Naive thymus-derived CD4-positive, alpha-beta T cell (primary cell): ENCODE measurements at regions not wholly inside any gene's neighbourhood (a gene's known extent, or its start where the extent isn't known, plus 50 kb on each side); places are given as distances from the start of the nearest gene placed in this dataset.
A peak's percentile ranks its signal among the peaks of the same experiment; 100 is the strongest.

ENCODE experiments used
- ATAC-seq: fragments of 150-1000 bp; cut with Tn5 transposase; 2 replicates; pipeline ENCODE4 v1.10.0; 2021; ENCODE audit warnings: mild to moderate bottlenecking, moderate library complexity
- CTCF ChIA-PET: fragments of 350-600 bp; sonication (Branson Sonifier 250); formaldehyde crosslinking; loops from one replicate; lab custom pipeline; 2021; ENCODE audit warnings: antibody characterized with exemption; lab: Charles Lee
- POLR2A ChIA-PET: fragments of 350-600 bp; sonication (Branson Sonifier 250); formaldehyde crosslinking; loops from one replicate; lab custom pipeline; 2021; ENCODE audit warnings: antibody characterized with exemption, inconsistent platforms; lab: Charles Lee
- DNase-seq, 9 donors: peaks; one replicate each; pipeline versions ENCODE4 v3.0.0 to v3.0.0-alpha.2; 2020 to 2022; ENCODE audit warnings: mixed read lengths in 1 of 9
- H3K27ac ChIP-seq: one replicate; pipeline ENCODE4 v1.7.0; 2013; ENCODE audit warnings: mild to moderate bottlenecking, low read depth, low read length, moderate library complexity
- H3K27me3 ChIP-seq, 2 donors: one replicate each; pipeline ENCODE4 v1.7.0; 2013; ENCODE audit warnings: low read length in 2 of 2, mild to moderate bottlenecking in 2 of 2, moderate library complexity in 2 of 2; ENCODE audit not compliant: control insufficient read depth in 2 of 2, insufficient read depth in 2 of 2
- H3K36me3 ChIP-seq, 3 experiments: 1 replicate in 2 of 3; 2 replicates in 1 of 3; pipeline ENCODE4 v1.7.0; 2013; ENCODE audit warnings: low read length in 3 of 3, mild to moderate bottlenecking in 3 of 3, moderate library complexity in 1 of 3; ENCODE audit not compliant: insufficient read depth in 3 of 3, control insufficient read depth in 2 of 3
- H3K4me1 ChIP-seq, 2 donors: one replicate each; pipeline ENCODE4 v1.7.0; 2013; ENCODE audit warnings: low read length in 2 of 2, mild to moderate bottlenecking in 2 of 2, moderate library complexity in 1 of 2; ENCODE audit not compliant: control insufficient read depth in 2 of 2, insufficient read depth in 2 of 2
- H3K4me3 ChIP-seq: 2 replicates; pipeline ENCODE4 v1.7.0; 2013; ENCODE audit warnings: mild to moderate bottlenecking, low read length
- H3K9me3 ChIP-seq, 3 experiments: 1 replicate in 2 of 3; 2 replicates in 1 of 3; pipeline ENCODE4 v1.7.0; 2013; ENCODE audit warnings: low read length in 3 of 3; ENCODE audit not compliant: control insufficient read depth in 2 of 3
- H3K27ac Mint-ChIP-seq, 9 donors: one replicate each; pipeline ENCODE4 v1.8.0; 2020 to 2022; ENCODE audit warnings: mixed read lengths in 9 of 9, mild to moderate bottlenecking in 8 of 9, moderate library complexity in 5 of 9, inconsistent platforms in 2 of 9
- H3K27me3 Mint-ChIP-seq, 5 donors: one replicate each; pipeline ENCODE4 v1.8.0; 2021 to 2022; ENCODE audit warnings: mixed read lengths in 5 of 5, mild to moderate bottlenecking in 1 of 5
- H3K36me3 Mint-ChIP-seq, 5 donors: one replicate each; pipeline ENCODE4 v1.8.0; 2020 to 2022; ENCODE audit warnings: mixed read lengths in 5 of 5, mild to moderate bottlenecking in 3 of 5, inconsistent platforms in 1 of 5
- H3K4me1 Mint-ChIP-seq, 7 donors: one replicate each; pipeline ENCODE4 v1.8.0; 2020 to 2022; ENCODE audit warnings: mixed read lengths in 7 of 7, mild to moderate bottlenecking in 3 of 7, inconsistent platforms in 1 of 7
- H3K4me3 Mint-ChIP-seq, 10 donors: one replicate each; pipeline ENCODE4 v1.8.0; 2020 to 2022; ENCODE audit warnings: mild to moderate bottlenecking in 10 of 10, mixed read lengths in 10 of 10, moderate library complexity in 6 of 10, inconsistent platforms in 2 of 10
- H3K9me3 Mint-ChIP-seq, 11 donors: one replicate each; pipeline ENCODE4 v1.8.0; 2020 to 2022; ENCODE audit warnings: mixed read lengths in 11 of 11, mild to moderate bottlenecking in 4 of 11, inconsistent platforms in 1 of 11, moderate library complexity in 1 of 11
- intact Hi-C, 2 donors: fragments of 100-400 bp; cut with micrococcal nuclease; formaldehyde crosslinking; loops; one replicate each; pipeline ENCODE4 v1.15.1; 2023

- no peaks in the 10 kb centered on the region for H3K36me3 ChIP-seq
- H3K4me3 Mint-ChIP-seq: peak overlapping the region; percentile 61 to 85 (median 80)
- peak overlapping the region; percentile 28 for H3K27ac ChIP-seq
- H3K27ac Mint-ChIP-seq: peak overlapping the region; percentile 49 to 89 (median 74)
- intact Hi-C loops: loop anchor here in 1 of 2 donors (10.0 kb wide), 3 partner anchors 80 to 670 kb away; no protein-coding TSS in a partner anchor
- H3K27me3 Mint-ChIP-seq: no peaks in the 10 kb centered on the region
- no peaks in the 10 kb centered on the region for H3K27me3 ChIP-seq
- POLR2A ChIA-PET: no interaction called here
- no peaks in the 10 kb centered on the region for H3K9me3 ChIP-seq
- peaks cover 21 to 73% (median 64%) of the 10 kb centered on the region in 7 donors for H3K4me1 Mint-ChIP-seq
- peak overlapping the region; percentile 2 for H3K4me3 ChIP-seq
- peaks cover 0 to 35% (median 0%) of the 10 kb centered on the region in 5 donors for H3K36me3 Mint-ChIP-seq
- H3K4me1 ChIP-seq: peaks cover 9 to 51% of the 10 kb centered on the region in 2 donors
- DNase-seq (peak in 8 of 9 donors; percentile 19 to 70 (median 56)), ATAC-seq (peak; percentile 88)
- peaks cover 0 to 34% (median 0%) of the 10 kb centered on the region in 11 donors for H3K9me3 Mint-ChIP-seq
- CTCF ChIA-PET: interaction anchor here (1.5 kb wide), 1 partner anchor 12 kb away, joined by 3 read pairs; no protein-coding TSS in a partner anchor
Observed at GRCh38 chr5:158435161-158435616, 576.2 kb upstream of the CLINT1 start.

GRCh38 chr5:158434749-158435148 is 575.8 kb upstream of the CLINT1 start:
- Mint-ChIP-seq H3K4me1 (peaks cover 21 to 75% (median 64%) of the 10 kb centered on the region in 7 donors), H3K27ac (peak overlapping the region; percentile 12 to 89 (median 74)), H3K27me3 (no peaks in the 10 kb centered on the region), H3K9me3 (peaks cover 0 to 34% (median 3%) of the 10 kb centered on the region in 11 donors), H3K36me3 (peaks cover 0 to 38% (median 2%) of the 10 kb centered on the region in 5 donors), H3K4me3 (peak overlapping the region; percentile 26 to 85 (median 78))
- DNase-seq (no peak), ATAC-seq (peak; percentile 25)
- H3K9me3 ChIP-seq: no peaks in the 10 kb centered on the region
- no peaks in the 10 kb centered on the region for H3K27me3 ChIP-seq
- H3K4me3 ChIP-seq: peak overlapping the region; percentile 2
- H3K36me3 ChIP-seq: no peaks in the 10 kb centered on the region
- peaks cover 9 to 51% of the 10 kb centered on the region in 2 donors for H3K4me1 ChIP-seq
- ChIA-PET CTCF (interaction anchor here (1.5 kb wide), 1 partner anchor 12 kb away, joined by 3 read pairs; no protein-coding TSS in a partner anchor), POLR2A (no interaction called here)
- H3K27ac ChIP-seq: no peak overlapping the region
- intact Hi-C loops: loop anchor here (5.0 to 10.0 kb wide), 4 partner anchors 80 to 670 kb away; no protein-coding TSS in a partner anchor

GRCh38 chr5:158433634-158434033 is 574.7 kb upstream of the CLINT1 start:
- no peaks in the 10 kb centered on the region for H3K27me3 Mint-ChIP-seq
- intact Hi-C loops: loop anchor here (5.0 to 10.0 kb wide), 4 partner anchors 81 to 671 kb away; no protein-coding TSS in a partner anchor
- H3K4me1 ChIP-seq: peaks cover 9 to 51% of the 10 kb centered on the region in 2 donors
- H3K27ac Mint-ChIP-seq: peak overlapping the region in 5 of 9 donors; percentile 3 to 81 (median 45)
- no peak for DNase-seq
- H3K9me3 Mint-ChIP-seq: peaks cover 0 to 35% (median 5%) of the 10 kb centered on the region in 11 donors
- peaks cover 21 to 80% (median 64%) of the 10 kb centered on the region in 7 donors for H3K4me1 Mint-ChIP-seq
- no peak overlapping the region for H3K4me3 ChIP-seq
- peaks cover 0 to 32% (median 5%) of the 10 kb centered on the region in 5 donors for H3K36me3 Mint-ChIP-seq
- POLR2A ChIA-PET: no interaction called here
- no peak overlapping the region for H3K27ac ChIP-seq
- no peaks in the 10 kb centered on the region for H3K36me3 ChIP-seq
- CTCF ChIA-PET: interaction anchor here (0.6 kb wide), 1 partner anchor 976 kb away, joined by 4 read pairs; no protein-coding TSS in a partner anchor
- no peaks in the 10 kb centered on the region for H3K27me3 ChIP-seq
- H3K4me3 Mint-ChIP-seq: peak overlapping the region in 6 of 10 donors; percentile 4 to 78 (median 26)
- ATAC-seq: no peak
- no peaks in the 10 kb centered on the region for H3K9me3 ChIP-seq

- ChIA-PET CTCF (no interaction called here), POLR2A (interaction anchor here (0.6 kb wide), 1 partner anchor 830 kb away, joined by 6 read pairs; no protein-coding TSS in a partner anchor)
- Histone ChIP-seq H3K4me3 (no peak overlapping the region), H3K27ac (no peak overlapping the region), H3K9me3 (no peaks in the 10 kb centered on the region), H3K4me1 (peaks cover 9 to 44% of the 10 kb centered on the region in 2 donors), H3K36me3 (no peaks in the 10 kb centered on the region), H3K27me3 (no peaks in the 10 kb centered on the region)
- ATAC-seq: no peak
- Mint-ChIP-seq H3K27ac (peak overlapping the region in 6 of 9 donors; percentile 12 to 53 (median 34)), H3K4me3 (peak overlapping the region in 6 of 10 donors; percentile 21 to 46 (median 32)), H3K27me3 (no peaks in the 10 kb centered on the region), H3K4me1 (peaks cover 20 to 70% (median 55%) of the 10 kb centered on the region in 7 donors), H3K9me3 (peaks cover 0 to 27% (median 1%) of the 10 kb centered on the region in 11 donors), H3K36me3 (peaks cover 0 to 27% (median 5%) of the 10 kb centered on the region in 5 donors)
- intact Hi-C loops: loop anchor here (5.0 to 10.0 kb wide), 4 partner anchors 83 to 673 kb away; no protein-coding TSS in a partner anchor
- peak in 3 of 9 donors; percentile 13 to 21 (median 19) for DNase-seq
Observed at GRCh38 chr5:158431369-158432029, 572.6 kb upstream of the CLINT1 start.

GRCh38 chr5:158430798-158431167 is 571.8 kb upstream of the CLINT1 start:
- H3K4me3 Mint-ChIP-seq: no peak overlapping the region
- H3K9me3 Mint-ChIP-seq: peaks cover 0 to 22% (median 1%) of the 10 kb centered on the region in 11 donors
- CTCF ChIA-PET: no interaction called here
- Histone ChIP-seq H3K4me1 (peaks cover 2 to 37% of the 10 kb centered on the region in 2 donors), H3K4me3 (no peak overlapping the region), H3K9me3 (no peaks in the 10 kb centered on the region), H3K36me3 (no peaks in the 10 kb centered on the region), H3K27me3 (no peaks in the 10 kb centered on the region), H3K27ac (no peak overlapping the region)
- intact Hi-C loops: loop anchor here (5.0 to 10.0 kb wide), 4 partner anchors 84 to 674 kb away; no protein-coding TSS in a partner anchor
- H3K27me3 Mint-ChIP-seq: no peaks in the 10 kb centered on the region
- peaks cover 0 to 23% (median 5%) of the 10 kb centered on the region in 5 donors for H3K36me3 Mint-ChIP-seq
- POLR2A ChIA-PET: interaction anchor here (0.6 kb wide), 1 partner anchor 831 kb away, joined by 6 read pairs; no protein-coding TSS in a partner anchor
- DNase-seq (no peak), ATAC-seq (no peak)
- H3K4me1 Mint-ChIP-seq: peaks cover 18 to 62% (median 47%) of the 10 kb centered on the region in 7 donors
- peak overlapping the region in 1 of 9 donors; percentile 28 for H3K27ac Mint-ChIP-seq

- Mint-ChIP-seq H3K9me3 (peaks cover 0 to 21% (median 1%) of the 10 kb centered on the region in 11 donors), H3K27me3 (no peaks in the 10 kb centered on the region), H3K4me1 (peaks cover 18 to 57% (median 42%) of the 10 kb centered on the region in 7 donors), H3K36me3 (peaks cover 0 to 23% (median 5%) of the 10 kb centered on the region in 5 donors), H3K27ac (no peak overlapping the region), H3K4me3 (no peak overlapping the region)
- H3K4me3 ChIP-seq: no peak overlapping the region
- peaks cover 0 to 32% of the 10 kb centered on the region in 2 donors for H3K4me1 ChIP-seq
- H3K9me3 ChIP-seq: no peaks in the 10 kb centered on the region
- ATAC-seq: no peak
- intact Hi-C loops: loop anchor here (5.0 to 10.0 kb wide), 4 partner anchors 85 to 675 kb away; no protein-coding TSS in a partner anchor
- DNase-seq: no peak
- H3K36me3 ChIP-seq: no peaks in the 10 kb centered on the region
- ChIA-PET CTCF (no interaction called here), POLR2A (no interaction called here)
- H3K27ac ChIP-seq: no peak overlapping the region
- no peaks in the 10 kb centered on the region for H3K27me3 ChIP-seq
Observed at GRCh38 chr5:158430166-158430797, 571.3 kb upstream of the CLINT1 start.
